HTR-8/SVneo (cell line): ENCODE measurements at regions not wholly inside any gene's neighbourhood (a gene's known extent, or its start where the extent isn't known, plus 50 kb on each side); places are given as distances from the start of the nearest gene placed in this dataset.
"Not testable (repeated sequence)": the region's sequence is repeated elsewhere in the genome, so short reads cannot be mapped to it uniquely, and the experiment has no call there.

Experiments
- DNase-seq: peaks from one replicate; pipeline ENCODE4 v3.0.0; 2011; ENCODE audit warnings: low spot score, mixed read lengths; ENCODE audit not compliant: insufficient read length
- FAIRE-seq: peaks from 2 replicates; lab custom pipeline; 2011; peaks lifted over from hg19 to GRCh38; lab: Jason Lieb, UNC

- FAIRE-seq, DNase-seq: not testable (repeated sequence)
Measured at GRCh38 chr2:111503844-111504570, 380.0 kb downstream of the ANAPC1 start.

DNA sequence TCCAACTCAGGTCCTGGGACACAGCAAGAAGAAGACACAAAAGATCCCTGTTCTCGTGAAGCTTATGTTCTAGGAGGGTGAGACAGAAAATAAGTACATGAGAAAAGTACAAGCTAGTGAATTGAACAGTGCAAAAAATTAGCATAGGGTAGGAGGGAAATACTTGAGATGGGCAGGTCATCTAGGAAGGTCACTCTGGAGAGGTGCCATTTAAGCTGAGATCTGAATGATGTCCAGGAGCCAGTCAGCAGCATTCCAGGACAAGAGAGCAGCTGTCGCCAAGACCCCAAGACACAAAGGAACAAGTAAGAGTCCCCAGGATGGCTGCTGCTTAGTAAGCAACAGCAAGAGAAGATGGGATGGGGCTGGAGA is 379.4 kb downstream of the ANAPC1 start:
- not testable (repeated sequence) for FAIRE-seq, DNase-seq

GRCh38 chr2:111505267-111505666 is 378.7 kb downstream of the ANAPC1 start:
- not testable (repeated sequence) for FAIRE-seq, DNase-seq

DNA sequence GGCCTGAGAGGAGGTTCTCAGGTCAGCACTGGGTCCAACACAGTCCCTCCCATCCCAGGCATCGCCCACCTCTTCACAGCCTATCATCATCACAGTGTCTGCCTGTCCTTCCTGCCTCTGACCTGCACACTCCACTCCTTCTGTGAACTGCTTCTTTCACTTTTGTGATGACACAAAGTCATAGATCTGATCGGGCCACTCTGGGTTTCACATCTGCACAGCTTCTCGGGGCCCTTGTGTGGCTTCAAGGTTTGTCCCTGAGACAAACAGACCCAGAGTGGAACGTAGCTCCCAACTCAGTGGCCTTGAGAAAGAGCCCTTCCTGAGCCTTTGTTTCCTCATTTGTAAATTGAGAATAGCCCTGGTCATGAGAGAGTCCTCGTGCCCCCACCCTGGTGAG is 377.1 kb downstream of the ANAPC1 start:
- DNase-seq, FAIRE-seq: not testable (repeated sequence)

- not testable (repeated sequence) for FAIRE-seq, DNase-seq
Measured at GRCh38 chr2:111509225-111509869, 374.6 kb downstream of the ANAPC1 start.

GRCh38 chr2:111510384-111510783 is 373.6 kb downstream of the ANAPC1 start:
- not testable (repeated sequence) for FAIRE-seq

DNA sequence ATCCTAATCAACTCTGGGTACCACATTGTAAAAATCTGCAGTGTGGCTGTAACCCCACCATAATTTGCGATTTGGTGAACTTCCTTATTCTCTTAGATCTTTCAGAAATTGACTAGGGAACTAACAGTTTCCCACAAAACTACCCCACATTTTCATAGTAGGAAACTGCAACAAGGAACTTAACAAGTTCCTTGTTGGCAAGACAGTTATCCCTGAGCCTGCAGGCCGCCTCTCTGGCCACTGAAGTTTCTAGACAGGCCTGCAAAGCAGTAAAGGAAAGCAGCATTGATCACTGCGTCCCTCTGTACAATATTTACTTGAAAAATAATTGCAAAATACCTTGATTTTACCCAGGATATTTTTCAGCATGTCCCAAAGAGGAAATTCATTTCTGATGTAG is 372.9 kb downstream of the ANAPC1 start:
- FAIRE-seq, DNase-seq: not testable (repeated sequence)

More at GRCh38 chr2:111510384-111510783, 373.6 kb downstream of the ANAPC1 start:
- DNase-seq, result not testable (repeated sequence)

- not testable (repeated sequence) for DNase-seq, FAIRE-seq
Measured at GRCh38 chr2:111512378-111512777, 371.6 kb downstream of the ANAPC1 start.

DNA sequence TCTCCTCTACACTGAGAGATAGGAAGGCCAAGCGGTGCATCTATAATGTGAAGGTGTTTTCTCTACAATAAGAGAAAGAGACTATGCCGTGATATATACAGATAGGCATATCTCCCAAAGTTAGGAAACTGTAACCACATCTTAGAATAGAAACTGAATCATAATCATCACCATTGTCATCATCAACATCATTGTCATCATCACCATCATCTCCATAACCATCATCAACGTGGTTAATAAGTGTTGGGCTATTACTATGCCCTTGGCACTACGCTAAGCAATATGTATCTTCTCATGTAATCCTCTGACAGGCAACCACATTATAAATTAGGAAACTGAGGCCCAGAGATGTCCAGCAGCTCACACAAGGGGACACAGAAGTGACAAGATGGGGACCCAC is 369.9 kb downstream of the ANAPC1 start:
- not testable (repeated sequence) for FAIRE-seq, DNase-seq

DNA sequence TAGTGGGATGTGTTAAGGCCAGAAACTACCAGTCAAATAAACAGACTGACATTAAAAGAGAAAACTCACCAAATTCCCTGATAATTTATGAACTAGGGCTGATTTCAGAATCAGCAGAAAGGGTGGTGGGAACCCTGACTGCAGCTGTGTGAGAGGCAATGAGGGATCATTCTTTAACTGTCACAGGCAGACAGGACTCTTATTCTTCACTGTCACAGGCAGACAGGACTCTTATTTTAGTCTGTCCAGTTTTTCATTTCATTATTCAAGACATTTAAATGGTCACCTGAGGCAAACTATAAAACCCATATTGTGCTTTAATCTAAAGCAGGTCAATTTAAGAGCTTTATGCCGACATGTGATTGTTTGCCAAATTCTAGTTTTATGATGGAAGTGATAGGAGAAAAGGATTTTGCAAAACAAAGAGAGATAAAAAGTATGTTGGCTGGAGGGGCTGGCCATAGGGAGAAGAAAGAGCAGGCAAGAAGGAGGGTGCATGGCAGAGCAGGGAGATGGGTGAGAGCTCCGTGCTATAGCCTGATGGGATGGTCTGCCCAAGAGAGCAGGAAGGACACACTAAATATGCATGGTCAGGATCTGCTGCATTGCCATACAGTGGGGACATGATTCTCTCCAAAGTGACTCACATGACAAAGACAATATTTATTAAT is 366.8 kb downstream of the ANAPC1 start:
- not testable (repeated sequence) for FAIRE-seq

GRCh38 chr2:111517721-111518053 is 366.3 kb downstream of the ANAPC1 start:
- FAIRE-seq, DNase-seq: not testable (repeated sequence)

More for the DNA sequence above, 366.8 kb downstream of the ANAPC1 start:
- DNase-seq, result not testable (repeated sequence)

DNA sequence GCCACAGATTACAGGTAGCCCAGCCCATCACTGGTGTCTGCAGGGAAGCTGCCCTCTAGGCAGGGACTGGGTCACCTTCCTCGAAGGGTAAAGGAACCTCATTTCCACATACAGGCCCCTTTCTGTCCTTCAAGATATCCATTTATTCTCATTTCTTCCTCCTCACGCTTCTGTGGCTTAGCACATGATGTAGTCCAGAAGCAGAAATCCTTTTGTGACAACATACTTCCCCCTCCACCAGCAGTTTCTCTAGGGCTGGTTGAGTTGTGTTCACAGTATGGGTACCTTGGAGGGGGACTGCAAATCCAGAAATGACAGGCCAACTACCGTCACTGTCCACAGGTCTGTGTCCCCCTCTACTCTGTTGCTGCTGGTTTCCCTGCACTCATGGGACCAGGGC is 364.9 kb downstream of the ANAPC1 start:
- FAIRE-seq (no peak), DNase-seq (no peak)

DNA sequence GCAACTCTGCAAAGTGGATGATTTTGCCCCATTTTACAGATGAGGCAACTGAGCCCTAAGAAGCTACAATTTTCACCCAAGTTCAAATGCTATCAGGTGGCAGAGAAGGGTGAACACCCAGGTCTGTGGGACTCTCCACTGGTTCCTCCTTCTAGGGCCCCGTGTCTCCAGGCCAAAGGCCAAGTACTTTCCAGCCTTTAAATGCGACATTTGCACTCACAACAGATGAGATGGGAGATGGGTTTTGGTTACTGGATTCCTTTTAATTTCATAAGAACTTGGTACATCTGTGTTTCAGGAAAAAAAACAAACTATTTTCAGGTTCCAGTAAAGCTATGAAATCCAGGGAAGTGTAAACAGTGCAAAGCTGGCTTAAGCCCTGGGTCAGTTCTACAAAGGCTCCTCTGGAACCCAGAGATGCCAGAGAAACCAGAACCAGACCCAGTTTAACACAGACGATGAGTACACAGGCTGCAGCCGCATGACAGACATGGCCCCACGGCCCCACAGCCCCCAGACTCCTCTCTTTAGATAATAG is 361.7 kb downstream of the ANAPC1 start:
- FAIRE-seq, result no peak
- DNase-seq, result no peak

DNA sequence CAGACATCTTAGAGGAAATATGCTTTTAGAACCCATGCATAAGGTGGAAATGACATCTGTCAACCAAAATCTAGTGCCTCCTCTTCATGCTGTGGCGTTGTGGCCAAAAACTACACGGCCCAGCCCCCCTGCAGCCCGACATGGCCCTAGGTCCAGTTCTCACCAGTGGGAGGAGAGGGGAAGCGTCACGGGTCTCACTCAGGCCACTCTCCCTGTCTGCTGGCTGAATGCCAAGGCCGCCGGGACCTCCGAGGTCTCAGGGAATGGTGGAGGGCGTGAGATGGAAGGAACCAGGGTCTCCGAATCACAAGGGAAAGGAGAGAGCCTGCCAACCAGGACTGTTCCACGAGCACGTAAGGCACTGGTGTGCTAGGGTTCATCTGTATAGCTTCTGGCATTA is 361.0 kb downstream of the ANAPC1 start:
- FAIRE-seq (no peak), DNase-seq (no peak)

DNA sequence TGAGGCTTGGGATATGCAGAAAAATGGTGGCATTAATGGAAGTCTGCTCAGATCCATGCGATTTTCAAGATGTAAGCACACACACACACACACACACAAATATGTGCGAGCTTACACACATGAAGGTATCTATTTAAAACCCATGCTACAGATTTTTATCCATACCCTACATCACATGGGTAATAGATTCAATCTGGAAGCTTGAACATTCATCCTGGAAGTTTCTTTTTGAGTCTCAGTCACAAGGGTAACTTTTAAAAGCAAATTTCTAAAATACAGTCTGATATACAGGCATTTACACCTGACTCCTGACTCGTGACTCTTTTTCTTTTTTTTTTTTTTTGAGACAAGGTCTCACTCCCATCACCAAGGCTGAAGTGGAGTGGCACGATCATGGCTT is 359.0 kb downstream of the ANAPC1 start:
- FAIRE-seq, result not testable (repeated sequence)

DNA sequence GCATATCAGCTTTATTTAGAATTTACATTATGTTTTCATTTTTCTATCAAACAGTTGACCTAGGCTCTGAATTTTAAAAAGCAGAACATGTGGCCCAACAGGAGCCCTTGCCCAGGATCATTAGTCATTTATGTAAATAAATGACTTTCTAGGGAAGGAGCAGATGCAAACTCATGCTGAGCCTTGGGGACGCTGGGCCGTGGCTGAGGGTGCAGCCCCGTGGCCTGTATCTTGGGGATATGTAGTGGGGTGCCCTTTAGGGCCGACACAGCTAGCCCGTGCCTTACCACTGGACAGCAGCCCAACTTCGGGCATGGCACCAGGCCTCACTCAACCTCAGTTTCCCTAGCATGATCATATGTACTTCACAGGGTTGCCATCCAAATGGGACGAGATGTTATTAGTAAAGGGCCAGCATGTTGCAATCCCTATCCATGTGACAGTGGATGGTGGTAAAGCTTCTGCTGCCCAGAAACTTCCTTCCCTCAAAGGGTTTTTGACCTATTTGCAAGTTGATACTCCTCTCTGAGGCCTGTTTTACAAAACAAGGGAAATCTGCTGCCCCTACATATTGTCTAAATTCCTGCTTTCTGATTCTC is 357.9 kb downstream of the ANAPC1 start:
- not testable (repeated sequence) for DNase-seq, FAIRE-seq

More for the DNA sequence above, 359.0 kb downstream of the ANAPC1 start:
- DNase-seq, result not testable (repeated sequence)

DNA sequence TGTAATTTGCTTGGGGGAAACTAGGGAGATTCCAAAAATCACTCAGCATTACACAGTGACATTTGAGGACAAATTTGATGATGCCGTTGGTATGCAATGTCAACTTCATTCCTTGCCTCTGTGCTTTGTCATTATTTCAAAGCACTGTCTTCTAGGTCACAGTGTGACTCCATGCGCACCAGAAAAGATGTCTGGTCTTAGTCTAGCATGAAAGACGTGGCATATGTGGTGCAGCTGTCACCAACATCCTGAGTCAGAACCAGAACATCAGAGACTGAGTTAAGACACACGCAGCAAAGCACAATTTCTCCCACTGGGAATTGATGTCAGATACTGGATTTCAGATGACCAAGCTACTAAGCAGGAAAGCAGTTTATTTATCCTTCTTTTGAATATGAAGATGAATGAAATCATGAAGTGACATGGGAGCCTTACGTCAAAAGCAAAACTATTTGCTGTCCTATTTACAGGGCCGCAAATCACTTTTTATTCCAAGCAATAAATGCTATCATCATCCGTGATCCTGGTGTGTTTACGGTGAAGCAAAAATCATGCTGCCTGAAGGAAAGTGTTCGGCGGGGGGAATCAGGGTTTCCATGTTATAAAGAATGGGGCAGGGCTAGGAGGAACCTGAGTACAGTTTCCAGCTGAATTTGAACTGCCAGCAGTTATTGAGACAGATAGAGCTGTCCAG is 356.1 kb downstream of the ANAPC1 start:
- peak; percentile 38 for FAIRE-seq
- DNase-seq, result not testable (repeated sequence)

DNA sequence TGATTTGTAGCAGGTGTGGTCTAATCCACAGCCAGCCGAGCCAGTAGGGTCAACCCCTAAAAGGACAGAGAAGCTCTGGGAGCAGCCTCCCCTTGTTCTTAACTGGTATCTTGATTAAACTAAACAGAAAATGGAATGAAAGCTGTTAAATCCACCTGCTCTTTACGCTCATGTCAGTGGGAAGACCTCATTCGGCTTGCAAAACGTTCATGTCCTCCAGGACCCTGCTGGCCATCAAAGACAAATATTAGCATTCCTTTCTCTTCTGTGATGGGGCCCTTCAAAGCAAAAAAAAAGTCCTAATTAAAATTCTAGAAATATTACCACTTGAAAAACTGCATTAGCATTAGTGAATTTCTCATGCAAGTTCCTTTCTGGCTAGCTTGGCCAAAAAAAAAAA is 355.0 kb downstream of the ANAPC1 start:
- FAIRE-seq, DNase-seq: not testable (repeated sequence)

- FAIRE-seq, DNase-seq: not testable (repeated sequence)
Measured at GRCh38 chr2:111530239-111530965, 353.6 kb downstream of the ANAPC1 start.
